Dedifferentiated amniotic fluid mesenchymal stem cell (primary cell): ENCODE measurements at regions not wholly inside any gene's neighbourhood (a gene's known extent, or its start where the extent isn't known, plus 50 kb on each side); places are given as distances from the start of the nearest gene placed in this dataset.
A peak's percentile ranks its signal among the peaks of the same experiment; 100 is the strongest.
"Not testable (repeated sequence)": the region's sequence is repeated elsewhere in the genome, so short reads cannot be mapped to it uniquely, and the experiment has no call there.

ENCODE experiments used
- DNase-seq: peaks from one replicate; pipeline ENCODE4 v3.0.0-alpha.2; 2016; ENCODE audit errors: extremely low spot score

DNA sequence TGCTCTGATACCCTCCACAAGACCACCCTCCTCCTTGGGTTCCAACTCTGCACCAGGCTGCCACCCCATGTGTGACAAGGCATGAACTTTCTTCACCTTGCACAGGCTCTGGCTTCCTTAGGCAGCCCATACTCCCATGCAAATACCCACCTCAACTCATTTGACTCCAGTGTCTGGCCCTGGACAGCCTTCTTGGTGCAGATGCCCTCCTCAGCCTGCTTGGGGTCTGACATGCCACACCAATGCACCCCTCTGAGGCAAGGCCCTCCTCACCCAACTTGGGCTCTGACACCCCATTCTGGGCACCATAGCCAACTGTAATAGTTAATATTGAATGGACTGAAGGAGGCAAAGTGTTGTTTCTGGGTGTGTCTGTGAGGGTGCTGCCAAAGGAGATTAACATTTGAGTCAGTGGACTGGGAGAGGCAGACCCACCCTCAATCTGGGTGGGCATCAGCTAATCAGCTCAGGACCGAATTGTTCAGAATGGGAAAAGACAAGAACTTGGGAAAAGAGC is 115.0 kb upstream of the EPB41L4A start:
- no peak for DNase-seq

DNA sequence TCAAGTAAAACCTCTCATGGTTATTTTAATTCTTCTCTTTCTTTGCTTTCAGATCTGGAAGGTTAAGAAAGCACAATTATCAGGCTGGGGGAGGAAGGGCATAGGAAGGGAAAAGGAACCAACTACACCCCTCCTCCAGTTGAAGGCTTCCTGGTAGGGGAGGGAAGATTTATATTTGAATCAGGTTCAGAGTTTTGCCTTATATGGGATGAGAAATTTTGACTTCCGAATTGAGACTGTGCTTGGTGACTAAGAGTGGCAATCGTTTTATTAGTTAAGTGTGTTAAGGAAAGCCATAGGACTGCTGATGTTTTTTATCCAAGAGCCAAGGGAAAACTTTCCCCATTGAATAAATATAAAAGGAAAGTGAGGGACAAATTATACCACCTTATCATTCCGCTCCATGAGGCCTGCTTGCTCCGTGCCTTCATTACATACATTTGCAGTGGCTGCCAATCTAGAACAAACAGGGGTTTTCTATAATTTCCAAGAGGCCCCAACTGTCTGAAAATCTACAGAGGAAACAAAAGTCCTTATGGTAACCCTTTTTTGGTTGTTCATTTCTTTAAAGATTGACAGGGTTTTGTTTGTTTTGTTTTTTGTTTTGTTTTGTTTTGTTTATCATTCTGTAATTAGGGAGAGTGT is 115.7 kb upstream of the EPB41L4A start:
- DNase-seq, result no peak

DNA sequence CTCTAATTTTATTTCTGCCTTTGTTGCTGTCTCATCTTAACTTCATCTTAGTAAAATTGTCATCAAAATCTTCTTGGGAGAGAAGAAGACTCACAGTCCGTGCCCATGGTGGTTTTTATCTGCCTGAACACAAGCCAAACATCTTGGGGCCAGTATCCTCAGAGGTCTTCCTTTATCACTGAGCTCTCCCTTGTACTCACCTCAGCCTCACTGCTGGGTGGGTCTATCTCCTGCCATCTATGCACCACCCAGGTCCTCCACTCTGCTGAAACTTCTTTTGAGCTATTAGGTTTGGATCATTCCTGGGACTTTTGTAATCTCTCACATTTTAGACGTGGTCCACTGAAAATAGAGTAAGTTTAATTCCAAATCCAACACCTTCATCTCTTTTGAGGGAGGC is 116.3 kb upstream of the EPB41L4A start:
- DNase-seq, result no peak

- DNase-seq, result not testable (repeated sequence)
These were observed 125.5 kb upstream of the EPB41L4A start for GRCh38 chr5:112544558-112544957.

- no peak for DNase-seq
These were observed 128.0 kb upstream of the EPB41L4A start for GRCh38 chr5:112546946-112547592.

- DNase-seq, result peak; percentile 63
These were observed 129.3 kb upstream of the EPB41L4A start for GRCh38 chr5:112548246-112548881.

- DNase-seq, result no peak
These were observed 130.1 kb upstream of the EPB41L4A start for GRCh38 chr5:112549127-112549526.

DNA sequence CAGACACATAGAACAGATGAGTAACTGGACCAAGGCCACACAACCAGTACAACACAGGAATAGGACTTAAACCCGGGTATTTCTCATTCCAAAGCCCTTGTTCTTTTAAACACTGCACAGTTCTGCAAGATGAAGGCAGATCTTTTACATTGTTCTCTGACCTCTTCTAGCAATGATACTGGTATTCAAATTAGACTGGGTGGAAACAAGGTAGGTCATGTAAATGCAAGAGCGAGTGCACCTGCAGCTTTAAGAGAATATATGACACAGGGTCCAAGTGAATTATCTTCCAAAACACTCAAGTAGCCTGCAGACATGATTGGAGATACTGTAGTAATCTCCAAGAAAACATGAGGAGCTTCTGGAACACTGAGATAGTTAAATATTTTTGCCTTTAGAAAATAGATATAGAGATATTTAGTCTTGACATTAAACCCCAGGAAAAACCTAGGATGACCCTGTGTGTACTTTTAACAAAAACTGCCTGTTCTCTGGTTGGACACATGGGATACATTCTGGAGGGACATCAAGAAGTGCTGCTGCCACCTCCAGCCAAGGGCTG is 130.6 kb upstream of the EPB41L4A start:
- no peak for DNase-seq

- DNase-seq, result peak; percentile 75
These were observed 132.4 kb upstream of the EPB41L4A start for GRCh38 chr5:112551419-112552032.

GRCh38 chr5:112552216-112552615 is 133.1 kb upstream of the EPB41L4A start:
- no peak for DNase-seq

GRCh38 chr5:112552791-112553190 is 133.7 kb upstream of the EPB41L4A start:
- DNase-seq, result no peak

DNA sequence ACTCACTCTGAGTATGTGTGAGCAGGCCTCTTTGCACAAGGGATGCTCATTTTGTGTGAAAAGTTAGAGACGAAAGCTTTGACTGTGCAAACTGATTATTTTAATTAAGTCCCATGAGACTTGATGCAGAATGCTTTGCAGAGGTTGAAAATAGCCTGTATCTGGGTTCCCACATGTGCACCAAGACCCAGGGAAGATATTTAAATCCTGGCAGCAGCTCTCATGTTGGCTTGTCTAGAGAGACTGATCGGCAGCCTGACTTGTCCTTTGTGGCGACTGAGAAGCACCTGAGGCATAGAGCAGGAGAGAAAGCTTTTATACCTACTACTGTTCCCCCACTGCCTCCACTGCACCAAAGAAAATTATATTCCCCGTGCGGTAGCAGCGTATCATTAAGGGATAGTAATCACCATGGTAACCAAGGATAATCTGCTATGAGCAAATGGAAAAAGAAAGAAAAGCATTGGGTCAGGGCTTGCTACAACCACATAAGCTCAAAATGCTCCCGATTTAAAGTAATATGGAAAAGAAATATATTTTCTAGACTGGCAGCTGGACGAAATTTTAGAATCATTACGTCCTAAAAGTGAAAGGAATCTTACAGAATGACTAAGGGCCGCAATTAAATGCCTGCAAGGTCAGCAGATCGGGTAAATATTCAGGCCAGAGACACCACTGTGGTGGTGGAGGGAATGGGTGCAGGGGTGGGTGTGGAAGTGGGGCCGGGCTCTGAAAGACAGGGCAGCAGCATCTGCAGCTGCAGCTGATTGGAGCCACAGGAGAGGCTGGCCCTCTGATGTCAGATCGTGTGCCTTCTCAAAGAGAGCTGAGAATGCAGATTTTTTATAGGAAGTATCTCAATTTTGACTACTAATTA is 135.3 kb upstream of the EPB41L4A start:
- DNase-seq, result no peak

DNA sequence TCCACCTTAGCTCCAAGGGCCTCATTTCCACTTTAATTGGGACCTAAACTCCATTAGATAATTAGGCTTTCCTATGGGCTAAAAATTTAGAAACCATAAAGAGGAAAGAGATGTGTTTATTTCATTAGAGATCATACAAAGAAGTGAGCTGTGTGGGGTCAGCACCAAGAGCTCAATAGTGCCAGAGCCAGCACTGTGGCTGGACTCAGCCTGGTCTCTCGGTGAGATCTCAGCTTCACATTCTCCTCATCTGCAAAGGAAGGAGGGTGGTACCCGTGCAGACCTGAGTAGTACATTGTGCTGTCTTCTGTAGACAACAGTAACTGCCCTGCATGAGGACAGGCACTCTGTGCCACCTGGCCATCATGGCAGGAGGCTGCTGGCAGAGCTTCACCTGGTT is 136.1 kb upstream of the EPB41L4A start:
- DNase-seq, result no peak

- DNase-seq, result no peak
These were observed 136.6 kb upstream of the EPB41L4A start for GRCh38 chr5:112555691-112556090.

DNA sequence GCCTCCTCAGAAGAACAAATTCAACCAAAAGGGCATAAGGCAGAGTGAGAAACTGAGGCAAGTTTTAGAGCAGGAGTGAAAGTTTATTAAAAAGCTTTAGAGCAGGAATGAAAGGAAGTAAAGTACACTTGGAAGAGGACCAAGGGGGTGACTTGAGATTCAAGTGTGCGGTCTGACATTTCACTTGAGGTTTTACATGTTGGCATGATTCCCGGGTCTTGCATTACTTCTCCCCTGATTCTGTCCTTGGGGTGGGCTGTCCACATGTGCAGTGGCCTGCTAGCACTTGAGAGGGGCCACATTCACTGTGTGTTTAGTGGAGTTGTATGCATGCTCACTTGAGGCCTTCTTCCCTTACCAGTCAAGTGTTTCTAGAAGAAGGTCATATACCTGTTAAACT is 140.4 kb upstream of the EPB41L4A start:
- DNase-seq, result not testable (repeated sequence)

DNA sequence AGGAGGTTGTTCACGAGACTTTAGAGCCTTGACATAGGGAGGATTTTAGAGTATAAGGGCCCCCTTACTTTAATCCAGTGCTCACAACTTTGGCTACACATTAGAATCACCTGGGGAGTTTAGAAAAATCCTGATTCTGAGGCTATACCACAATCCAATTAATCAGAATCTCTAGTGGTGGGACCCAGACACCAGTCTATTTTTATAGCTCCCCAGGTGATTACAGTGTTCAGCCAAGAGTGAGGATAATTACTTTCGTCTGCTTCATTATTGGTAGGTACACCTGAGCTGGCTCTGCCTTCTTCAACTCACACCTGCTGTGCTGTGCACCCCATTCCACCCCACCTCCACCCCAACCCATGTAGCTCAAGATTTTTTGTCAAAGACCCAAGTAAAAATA is 141.3 kb upstream of the EPB41L4A start:
- DNase-seq, result no peak

DNA sequence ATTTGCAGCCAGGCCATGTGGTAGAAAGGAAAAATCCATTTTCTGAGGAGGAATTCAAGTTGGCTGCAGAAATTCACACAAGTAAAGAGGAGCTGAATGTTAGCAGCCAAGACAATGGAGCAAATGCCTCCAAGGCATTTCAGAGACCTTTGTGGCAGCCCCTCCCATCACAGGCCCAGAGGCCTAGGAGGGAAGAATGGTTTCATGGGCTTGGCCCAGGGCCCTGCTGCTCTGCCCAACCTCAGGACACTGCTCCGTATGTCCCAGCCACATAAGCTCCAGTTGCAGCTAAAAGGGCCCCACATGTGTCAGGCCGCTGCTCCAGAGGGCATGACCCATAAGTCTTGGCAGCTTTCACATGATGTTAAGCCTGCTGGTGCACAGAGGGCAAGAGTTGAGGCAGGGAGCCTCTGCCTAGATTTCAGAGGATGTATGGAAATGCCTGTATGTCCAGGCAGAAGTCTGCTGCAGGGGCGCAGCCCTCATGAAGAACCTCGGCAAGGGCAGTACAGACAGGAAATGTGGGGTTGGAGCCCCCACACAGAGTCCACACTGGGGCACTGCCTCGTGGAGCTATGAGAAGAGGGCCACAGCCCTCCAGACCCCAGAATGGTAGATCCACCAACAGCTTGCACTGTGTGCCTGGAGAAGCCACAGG is 144.2 kb upstream of the EPB41L4A start:
- DNase-seq, result no peak

DNA sequence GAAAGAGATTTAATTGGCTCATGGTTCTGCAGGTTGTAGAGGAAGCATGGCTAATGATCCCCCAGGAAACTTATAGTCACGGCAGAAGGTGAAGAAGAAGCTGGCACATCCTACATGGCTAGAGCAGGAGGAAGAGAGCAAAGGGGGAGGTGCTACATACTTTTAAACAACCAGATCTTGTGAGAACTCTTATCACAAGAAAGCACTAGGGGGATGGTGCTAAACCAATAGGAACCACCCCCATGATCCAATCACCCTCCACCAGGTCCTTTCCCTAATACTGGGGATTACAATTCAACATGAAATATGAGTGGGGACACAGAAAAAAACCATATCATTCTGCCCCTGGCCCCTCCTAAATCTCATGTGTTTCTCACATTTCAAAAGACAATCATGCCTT is 147.2 kb upstream of the EPB41L4A start:
- DNase-seq, result no peak

GRCh38 chr5:112569596-112569995 is 150.5 kb upstream of the EPB41L4A start:
- DNase-seq, result no peak

DNA sequence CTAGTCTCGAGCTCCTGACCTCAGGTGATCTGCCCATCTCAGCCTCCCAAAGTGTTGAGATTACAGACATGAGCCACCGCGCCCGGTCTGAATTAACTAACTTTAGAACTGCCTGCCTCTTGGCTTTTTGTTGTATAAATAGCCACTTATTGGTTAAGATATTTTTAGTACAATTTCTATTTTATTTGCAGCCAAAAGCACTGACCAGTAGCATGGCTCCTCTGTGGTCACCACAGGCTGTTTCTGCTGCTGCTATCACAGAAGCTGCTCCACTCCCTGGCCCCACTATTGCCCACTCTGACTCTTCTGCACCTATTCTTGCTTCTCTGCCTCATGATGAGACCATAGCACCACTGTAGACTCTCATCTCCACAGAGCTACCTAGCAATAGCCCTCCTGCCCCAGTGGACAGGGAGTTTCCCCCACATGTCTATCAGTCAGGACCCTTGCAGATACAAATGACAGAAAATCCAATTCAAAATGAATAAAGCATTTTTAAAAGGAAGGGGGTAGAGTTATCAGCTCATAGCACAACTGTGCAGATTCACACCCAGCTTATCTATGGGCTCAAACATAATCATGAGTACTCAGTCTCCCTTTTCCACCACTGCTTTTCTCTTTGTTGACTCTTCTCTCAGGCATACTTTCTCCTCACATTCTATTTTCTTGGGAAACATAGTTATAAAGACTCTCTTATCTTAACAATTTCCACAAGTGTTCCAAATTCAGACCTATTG is 151.8 kb upstream of the EPB41L4A start:
- DNase-seq, result no peak
